Gastrocnemius medialis (tissue), 4 donors: ENCODE measurements at regions not wholly inside any gene's neighbourhood (a gene's known extent, or its start where the extent isn't known, plus 50 kb on each side); places are given as distances from the start of the nearest gene placed in this dataset.

ENCODE experiments used
- CTCF ChIP-seq, 5 experiments: fragments of 450-650 bp in 3 of 5; fragments of 200-600 bp in 2 of 5; sonication (generic) in 2 of 5; IDR thresholded peaks in 4 of 5; conservative IDR thresholded peaks in 1 of 5; 1 replicate in 4 of 5; 2 replicates in 1 of 5; pipeline ENCODE4 v1.5.1; 2016 to 2019; ENCODE audit warnings: antibody characterized with exemption in 5 of 5, mild to moderate bottlenecking in 3 of 5, moderate library complexity in 3 of 5
- POLR2A ChIP-seq, 2 donors: fragments of 450-650 bp; IDR thresholded peaks; one replicate each; pipeline ENCODE4 v1.6.1; 2017; ENCODE audit warnings: antibody characterized with exemption in 2 of 2, mild to moderate bottlenecking in 2 of 2, moderate library complexity in 2 of 2

GRCh38 chr3:180835501-180835900 is 77.0 kb upstream of the FXR1 start:
- TF ChIP-seq CTCF (IDR thresholded peaks at IDR 0.05 in 4 of 5, conservative IDR thresholded peaks at IDR 0.05 in 1 of 5): no peak
- no peak for TF ChIP-seq POLR2A (IDR thresholded peaks at IDR 0.05)
